ENCODE measurements at regions not wholly inside any gene's neighbourhood (a gene's known extent, or its start where the extent isn't known, plus 50 kb on each side); places are given as distances from the start of the nearest gene placed in this dataset.

- TF ChIP-seq POLR2A (IDR thresholded peaks at IDR 0.05; ENCODE audit: low read depth, low read length) (no peak), TAF1 (IDR thresholded peaks at IDR 0.05; ENCODE audit: borderline replicate concordance, low read depth, low read length) (no peak)
These were observed 66.5 kb upstream of the SULF2 start for GRCh38 chr20:47851774-47852173.
